ENCODE measurements at regions not wholly inside any gene's neighbourhood (a gene's known extent, or its start where the extent isn't known, plus 50 kb on each side); places are given as distances from the start of the nearest gene placed in this dataset.
"Not testable (repeated sequence)": the region's sequence is repeated elsewhere in the genome, so short reads cannot be mapped to it uniquely, and the experiment has no call there.

- no peak for DNase-seq
Observed at GRCh38 chr20:5492937-5493336, 117.9 kb downstream of the GPCPD1 start.

- DNase-seq: no peak
Observed at GRCh38 chr20:5491455-5491854, 119.4 kb downstream of the GPCPD1 start.

- DNase-seq: no peak
Observed at GRCh38 chr20:5489601-5490000, 121.2 kb downstream of the GPCPD1 start.

GRCh38 chr20:5488823-5489222, 122.0 kb downstream of the GPCPD1 start:
- DNase-seq: no peak

GRCh38 chr20:5486377-5487054, 124.3 kb downstream of the GPCPD1 start:
- DNase-seq: no peak

GRCh38 chr20:5484926-5485325, 125.9 kb downstream of the GPCPD1 start:
- DNase-seq: no peak

GRCh38 chr20:5484346-5484745, 126.5 kb downstream of the GPCPD1 start:
- DNase-seq: no peak

GRCh38 chr20:5482791-5483190, 128.0 kb downstream of the GPCPD1 start:
- DNase-seq: no peak

- DNase-seq: no peak
Observed at GRCh38 chr20:5481872-5482271, 128.9 kb downstream of the GPCPD1 start.

GRCh38 chr20:5480824-5481600, 129.8 kb downstream of the GPCPD1 start:
- peak; percentile 55 to 81 for DNase-seq

- no peak for DNase-seq
Observed at GRCh38 chr20:5474646-5475550, 135.9 kb downstream of the GPCPD1 start.

GRCh38 chr20:5471866-5472265, 138.9 kb downstream of the GPCPD1 start:
- DNase-seq: not testable (repeated sequence)

- DNase-seq: no peak
Observed at GRCh38 chr20:5471368-5471767, 139.4 kb downstream of the GPCPD1 start.

GRCh38 chr20:5470943-5471342, 139.9 kb downstream of the GPCPD1 start:
- no peak for DNase-seq

GRCh38 chr20:5470458-5470857, 140.3 kb downstream of the GPCPD1 start:
- DNase-seq: no peak

- DNase-seq: no peak
Observed at GRCh38 chr20:5469111-5469510, 141.7 kb downstream of the GPCPD1 start.

- DNase-seq: no peak
Observed at GRCh38 chr20:5467086-5467485, 143.7 kb downstream of the GPCPD1 start.

GRCh38 chr20:5465604-5465927, 145.2 kb downstream of the GPCPD1 start:
- DNase-seq: peak in 1 of 2 experiments; percentile 26

- DNase-seq: no peak
Observed at GRCh38 chr20:5464901-5465603, 145.8 kb downstream of the GPCPD1 start.

GRCh38 chr20:5463007-5463686, 146.4 kb upstream of the PROKR2 start:
- DNase-seq: no peak

GRCh38 chr20:5453745-5454144, 137.0 kb upstream of the PROKR2 start:
- not testable (repeated sequence) for DNase-seq

GRCh38 chr20:5453316-5453715, 136.6 kb upstream of the PROKR2 start:
- not testable (repeated sequence) for DNase-seq

Measured in NCI-H526 (cell line).